Fibroblast of lung (primary cell): ENCODE measurements at regions not wholly inside any gene's neighbourhood (a gene's known extent, or its start where the extent isn't known, plus 50 kb on each side); places are given as distances from the start of the nearest gene placed in this dataset.

Experiments used
- DNase-seq, 2 donors: peaks; one replicate each; pipeline versions ENCODE4 v3.0.0 to v3.0.0-alpha.2; 2010; ENCODE audit warnings: low read depth in 2 of 2
- H2AFZ ChIP-seq: 2 replicates; pipeline ENCODE4 v1.5.1; 2012; ENCODE audit warnings: low read length, control low read depth, inconsistent platforms
- H3K27ac ChIP-seq: 2 replicates; pipeline ENCODE4 v1.5.1; 2011; ENCODE audit warnings: low read length, control low read depth; ENCODE audit not compliant: insufficient read depth
- H3K27me3 ChIP-seq: 2 replicates; pipeline ENCODE4 v1.5.1; 2011; ENCODE audit warnings: mild to moderate bottlenecking, low read length; ENCODE audit not compliant: control insufficient read depth, insufficient read depth
- H3K36me3 ChIP-seq: 2 replicates; pipeline ENCODE4 v1.5.1; 2011; ENCODE audit warnings: low read length; ENCODE audit not compliant: control insufficient read depth, insufficient read depth
- H3K4me1 ChIP-seq: 2 replicates; pipeline ENCODE4 v1.5.1; 2011; ENCODE audit warnings: low read length; ENCODE audit not compliant: control insufficient read depth, insufficient read depth; ENCODE audit errors: extremely low read depth
- H3K4me2 ChIP-seq: 2 replicates; pipeline ENCODE4 v1.5.1; 2011; ENCODE audit warnings: low read length, control low read depth; ENCODE audit not compliant: insufficient read depth; ENCODE audit errors: extremely low read depth
- H3K4me3 ChIP-seq, 4 experiments: fragments of 200-600 bp in 1 of 4; sonication (generic) in 1 of 4; replicated peaks in 1 of 4; 2 replicates each; pipeline ENCODE4 v1.5.1; 2011 to 2016; ENCODE audit warnings: low read length in 4 of 4, low read depth in 3 of 4, mild to moderate bottlenecking in 3 of 4, control low read depth in 2 of 4, inconsistent platforms in 1 of 4, mixed read lengths in 1 of 4; ENCODE audit not compliant: insufficient read depth in 1 of 4; ENCODE audit errors: control extremely low read depth in 1 of 4
- H3K79me2 ChIP-seq: 2 replicates; pipeline ENCODE4 v1.5.1; 2012; ENCODE audit warnings: mild to moderate bottlenecking, low read length, inconsistent platforms; ENCODE audit not compliant: control insufficient read depth, insufficient read depth
- H3K9ac ChIP-seq: 2 replicates; pipeline ENCODE4 v1.5.1; 2011; ENCODE audit warnings: mild to moderate bottlenecking, low read length, control low read depth; ENCODE audit not compliant: insufficient read depth
- H3K9me3 ChIP-seq: 2 replicates; pipeline ENCODE4 v1.5.1; 2012; ENCODE audit warnings: low read depth, low read length; ENCODE audit not compliant: control insufficient read depth, insufficient read depth
- H4K20me1 ChIP-seq: 2 replicates; pipeline ENCODE4 v1.5.1; 2011; ENCODE audit warnings: low read length; ENCODE audit not compliant: control insufficient read depth, insufficient read depth; ENCODE audit errors: extremely low read depth
- EZH2 ChIP-seq: IDR thresholded peaks from 2 replicates; pipeline ENCODE4 v1.5.1; 2012; ENCODE audit warnings: low read length, control low read depth, mild to moderate bottlenecking; ENCODE audit errors: missing control alignments
- TF ChIP-seq, protein P1 (sequence below), 2 donors: IDR thresholded peaks in 1 of 2; conservative IDR thresholded peaks in 1 of 2; 1 replicate in 1 of 2; 2 replicates in 1 of 2; pipeline ENCODE4 v1.5.1; 2011 to 2012; ENCODE audit warnings: low read length in 2 of 2, control low read depth in 1 of 2, inconsistent platforms in 1 of 2, low read depth in 1 of 2, mild to moderate bottlenecking in 1 of 2

DNA sequence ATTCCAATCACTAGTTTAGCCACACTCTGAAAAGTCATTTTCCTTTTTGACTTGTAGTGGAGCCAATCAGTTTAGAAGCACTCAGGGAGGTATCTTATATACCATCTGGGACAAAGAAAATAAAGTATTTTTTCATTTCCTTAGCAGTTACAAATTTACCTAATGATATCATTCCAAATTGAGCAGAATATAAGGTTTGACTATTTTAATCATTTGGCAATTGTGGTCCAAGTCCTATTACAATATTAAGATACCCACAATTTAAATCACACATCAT lies 170.6 kb downstream of the LTN1 start:
- TF ChIP-seq EZH2, result no peak
- TF ChIP-seq, protein P1, sequence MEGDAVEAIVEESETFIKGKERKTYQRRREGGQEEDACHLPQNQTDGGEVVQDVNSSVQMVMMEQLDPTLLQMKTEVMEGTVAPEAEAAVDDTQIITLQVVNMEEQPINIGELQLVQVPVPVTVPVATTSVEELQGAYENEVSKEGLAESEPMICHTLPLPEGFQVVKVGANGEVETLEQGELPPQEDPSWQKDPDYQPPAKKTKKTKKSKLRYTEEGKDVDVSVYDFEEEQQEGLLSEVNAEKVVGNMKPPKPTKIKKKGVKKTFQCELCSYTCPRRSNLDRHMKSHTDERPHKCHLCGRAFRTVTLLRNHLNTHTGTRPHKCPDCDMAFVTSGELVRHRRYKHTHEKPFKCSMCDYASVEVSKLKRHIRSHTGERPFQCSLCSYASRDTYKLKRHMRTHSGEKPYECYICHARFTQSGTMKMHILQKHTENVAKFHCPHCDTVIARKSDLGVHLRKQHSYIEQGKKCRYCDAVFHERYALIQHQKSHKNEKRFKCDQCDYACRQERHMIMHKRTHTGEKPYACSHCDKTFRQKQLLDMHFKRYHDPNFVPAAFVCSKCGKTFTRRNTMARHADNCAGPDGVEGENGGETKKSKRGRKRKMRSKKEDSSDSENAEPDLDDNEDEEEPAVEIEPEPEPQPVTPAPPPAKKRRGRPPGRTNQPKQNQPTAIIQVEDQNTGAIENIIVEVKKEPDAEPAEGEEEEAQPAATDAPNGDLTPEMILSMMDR (conservative IDR thresholded peaks at IDR 0.05 in 1 of 2, IDR thresholded peaks at IDR 0.05 in 1 of 2; ENCODE audit: low read depth in 1 of 2, low read length in 2 of 2), result no peak
- Histone ChIP-seq H3K4me1 (no peaks in the 10 kb centered on the region), H3K4me2 (no peak overlapping the region), H3K79me2 (no peaks in the 10 kb centered on the region), H3K4me3 (no peak overlapping the region), H4K20me1 (no peaks in the 10 kb centered on the region), H3K9me3 (no peaks in the 10 kb centered on the region), H3K9ac (no peak overlapping the region), H3K36me3 (no peaks in the 10 kb centered on the region), H3K27ac (no peak overlapping the region), H3K27me3 (no peaks in the 10 kb centered on the region), H2AFZ (no peak overlapping the region)
- no peak for DNase-seq

DNA sequence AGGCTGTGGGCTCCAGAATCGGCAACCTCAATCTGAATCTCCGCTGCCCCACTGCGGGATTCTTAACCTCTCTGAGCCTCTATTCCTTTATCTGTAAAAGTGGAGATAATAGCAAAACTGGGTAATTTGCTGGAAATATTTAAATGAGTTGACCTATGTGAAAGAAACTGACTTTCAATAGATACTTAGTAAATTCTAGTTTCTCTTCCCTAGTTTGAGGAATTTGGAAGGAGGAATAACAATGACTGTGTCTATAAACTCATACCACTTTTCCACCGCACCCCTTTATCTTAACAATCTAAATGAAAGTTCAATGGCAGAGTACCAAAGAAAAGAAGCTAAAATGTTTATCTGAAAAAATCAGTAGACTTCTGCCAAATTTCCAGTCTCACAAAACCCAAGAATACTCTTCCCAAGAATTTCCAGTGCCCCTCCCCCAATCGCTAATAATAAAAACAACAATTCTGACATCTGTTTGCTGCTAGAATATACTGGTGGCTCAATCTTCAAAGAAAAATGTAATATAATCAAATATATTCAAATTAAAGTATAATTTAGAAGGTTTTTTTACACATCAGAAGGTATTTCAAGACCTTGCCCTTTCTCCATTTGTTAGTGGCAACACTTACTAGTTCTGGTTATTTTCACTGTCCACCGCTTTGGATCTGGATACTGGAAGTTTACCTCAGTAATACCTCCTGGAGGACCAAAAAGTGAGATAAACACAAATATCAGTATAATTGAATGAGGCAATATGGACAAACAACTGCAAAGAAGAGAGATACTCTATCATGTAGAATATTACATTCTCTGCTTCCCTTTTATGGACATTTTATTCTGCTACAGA lies 171.2 kb downstream of the LTN1 start:
- no peak overlapping the region for H3K9ac ChIP-seq
- no peaks in the 10 kb centered on the region for H3K36me3 ChIP-seq
- H4K20me1 ChIP-seq, result no peaks in the 10 kb centered on the region
- no peaks in the 10 kb centered on the region for H3K4me1 ChIP-seq
- no peak overlapping the region for H3K4me3 ChIP-seq
- H3K27ac ChIP-seq, result no peak overlapping the region
- no peaks in the 10 kb centered on the region for H3K9me3 ChIP-seq
- no peak overlapping the region for H3K4me2 ChIP-seq
- DNase-seq, result peak; percentile 26 to 63
- no peak overlapping the region for H2AFZ ChIP-seq
- H3K27me3 ChIP-seq, result no peaks in the 10 kb centered on the region
- H3K79me2 ChIP-seq, result no peaks in the 10 kb centered on the region
- TF ChIP-seq, protein P1 (conservative IDR thresholded peaks at IDR 0.05 in 1 of 2, IDR thresholded peaks at IDR 0.05 in 1 of 2; ENCODE audit: low read depth in 1 of 2, low read length in 2 of 2), result no peak
- TF ChIP-seq EZH2, result no peak

DNA sequence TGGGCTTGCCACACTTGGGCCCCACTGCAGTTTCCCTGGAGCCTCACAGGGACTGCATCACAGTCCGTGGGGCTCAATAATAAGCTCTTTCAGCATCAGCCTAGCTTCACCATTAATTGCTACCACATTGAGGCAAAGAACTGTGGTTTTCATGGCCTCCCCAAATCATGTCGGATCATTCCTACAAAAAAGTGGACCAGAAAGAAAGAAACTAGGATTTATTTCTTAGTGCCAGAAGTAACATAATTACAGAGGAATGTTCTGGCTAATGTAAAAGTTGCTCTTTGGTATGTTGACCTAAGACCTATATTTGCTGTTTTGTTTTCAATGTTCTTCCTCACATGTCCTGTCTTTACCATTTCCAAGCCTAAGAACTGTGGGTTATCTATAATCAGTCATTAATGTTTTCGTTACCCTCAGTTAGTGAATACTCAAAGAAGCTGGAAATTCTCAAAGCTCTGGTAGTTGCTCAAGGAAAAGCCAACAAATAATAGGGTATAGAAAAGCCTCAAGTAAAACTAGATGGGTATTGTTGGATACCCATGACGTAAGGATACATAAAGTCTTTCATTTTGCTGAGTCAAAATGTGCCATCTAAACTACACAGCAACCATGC lies 173.9 kb downstream of the LTN1 start:
- Histone ChIP-seq H3K4me3 (no peak overlapping the region), H3K27ac (no peak overlapping the region)
- peak in 1 of 2 donors; percentile 70 for DNase-seq

More for the DNA sequence above, 173.9 kb downstream of the LTN1 start:
- no peaks in the 10 kb centered on the region for H3K79me2 ChIP-seq
- H4K20me1 ChIP-seq, result no peaks in the 10 kb centered on the region
- TF ChIP-seq, protein P1 (conservative IDR thresholded peaks at IDR 0.05 in 1 of 2, IDR thresholded peaks at IDR 0.05 in 1 of 2; ENCODE audit: low read depth in 1 of 2, low read length in 2 of 2), result no peak
- TF ChIP-seq EZH2, result no peak
- H3K4me2 ChIP-seq, result no peak overlapping the region
- no peak overlapping the region for H2AFZ ChIP-seq
- H3K36me3 ChIP-seq, result no peaks in the 10 kb centered on the region
- no peaks in the 10 kb centered on the region for H3K27me3 ChIP-seq
- no peak overlapping the region for H3K9ac ChIP-seq
- no peaks in the 10 kb centered on the region for H3K9me3 ChIP-seq
- H3K4me1 ChIP-seq, result no peaks in the 10 kb centered on the region
